ENCODE measurements at regions not wholly inside any gene's neighbourhood (a gene's known extent, or its start where the extent isn't known, plus 50 kb on each side); places are given as distances from the start of the nearest gene placed in this dataset.

DNA sequence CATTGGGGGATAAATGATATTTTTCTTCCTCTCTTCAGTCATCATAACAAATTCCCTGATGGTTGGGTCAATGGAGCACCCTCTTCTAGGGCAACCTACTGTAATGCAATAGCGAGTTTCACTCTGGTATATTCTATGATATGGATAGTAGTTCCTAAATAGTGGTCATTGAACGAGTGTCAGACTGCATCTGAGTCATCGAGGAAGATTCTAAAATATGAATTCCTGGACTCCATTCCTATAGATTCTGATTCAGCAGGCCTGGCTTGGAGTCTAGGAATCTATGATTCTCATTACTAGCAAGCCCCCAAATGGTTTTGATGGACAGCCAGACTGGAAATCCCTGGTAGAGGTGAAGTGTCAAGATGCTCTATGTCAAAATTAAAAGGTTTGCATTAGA is 254.5 kb downstream of the BUB3 start:
- no peak overlapping the region for H3K9ac ChIP-seq (ENCODE audit: insufficient read depth, low read depth, low read length)
- DNase-seq (ENCODE audit: low spot score) (no peak), FAIRE-seq (no peak), ATAC-seq (no peak)
- H3K27me3 ChIP-seq (ENCODE audit: control insufficient read depth in 1 of 2, insufficient read depth in 2 of 2, low read length in 2 of 2): no peaks in the 10 kb centered on the region; a peak in 1 of 5 replicates
- POLR2A ChIA-PET: no interaction called here
- H3K36me3 ChIP-seq (replicated peaks in 1 of 2; ENCODE audit: control insufficient read depth in 1 of 2, insufficient read depth in 2 of 2, low read length in 2 of 2): no peaks in the 10 kb centered on the region
- BruUV-seq (replicated peaks): no TSS peak
- in situ Hi-C loops (cut with HindIII; ENCODE audit: extremely low pct_ligation_motif_present, low pct_unique_long_range_greater_than_20kb) (no loop called here), intact Hi-C loops (cut with micrococcal nuclease; ENCODE audit: unreplicated experiment) (no loop called here)
- no peak overlapping the region for H3K4me3 ChIP-seq (replicated peaks in 1 of 3; ENCODE audit: insufficient read depth in 1 of 3, low read depth in 2 of 3, low read length in 3 of 3)
- WGBS (ENCODE audit: low lambda C conversion rate): 0% methylated on average over 2 of the region's 3 CpGs
- no peak overlapping the region for H3K4me2 ChIP-seq (ENCODE audit: low read depth, low read length)
- H3K4me1 ChIP-seq (ENCODE audit: insufficient read depth, low read length): no peaks in the 10 kb centered on the region
- H4K20me1 ChIP-seq (ENCODE audit: insufficient read depth, low read length): no peaks in the 10 kb centered on the region
- TF ChIP-seq SP5 (CRISPR knock-in tag; IDR thresholded peaks at IDR 0.05; ENCODE audit: borderline replicate concordance, low read depth) (no peak), ASH2L (IDR thresholded peaks at IDR 0.05; ENCODE audit: insufficient read length, low read depth, low read length) (no peak), TBL1XR1 (IDR thresholded peaks at IDR 0.05; ENCODE audit: borderline replicate concordance, low read length, partially characterized antibody) (no peak), ZNF230 (CRISPR knock-in tag; IDR thresholded peaks at IDR 0.05) (no peak)
- no peak overlapping the region for H3K27ac ChIP-seq (ENCODE audit: extremely low read length, insufficient read depth, low read length)
- no peak overlapping the region for H2AFZ ChIP-seq (ENCODE audit: low read length)
- CTCF ChIA-PET (ENCODE audit: low intra/inter-chr PET ratio, low total read pairs): no interaction called here
- H3K9me3 ChIP-seq (ENCODE audit: low read length): peaks cover 4% of the 10 kb centered on the region; the same call in 1 of the 2 replicates
- H3K79me2 ChIP-seq (ENCODE audit: insufficient read depth, low read length): no peaks in the 10 kb centered on the region

DNA sequence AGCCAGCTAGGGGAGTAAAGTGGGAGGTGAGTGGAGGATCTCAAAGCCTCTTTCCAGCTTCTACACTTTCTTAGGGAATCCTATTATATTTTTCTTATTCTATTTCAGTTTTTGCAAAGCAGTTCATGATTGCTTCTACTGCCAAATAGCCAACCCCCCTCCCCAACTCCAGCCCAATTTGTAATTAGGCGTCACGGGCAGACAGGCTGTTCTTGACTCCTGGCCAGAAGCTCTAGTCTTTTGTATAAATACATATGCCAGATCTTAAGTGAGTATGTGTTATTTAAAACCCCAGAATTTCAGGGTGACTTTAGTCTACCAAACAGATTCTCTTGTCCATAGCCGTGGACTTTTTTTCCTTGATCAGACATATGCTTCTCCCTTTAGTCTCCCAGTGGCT is 255.2 kb downstream of the BUB3 start:
- BruUV-seq (replicated peaks): no TSS peak
- no peaks in the 10 kb centered on the region for H4K20me1 ChIP-seq (ENCODE audit: insufficient read depth, low read length)
- no peaks in the 10 kb centered on the region for H3K79me2 ChIP-seq (ENCODE audit: insufficient read depth, low read length)
- FAIRE-seq (no peak), ATAC-seq (no peak), DNase-seq (ENCODE audit: low spot score) (no peak)
- H3K9ac ChIP-seq (ENCODE audit: insufficient read depth, low read depth, low read length): no peak overlapping the region
- no peak overlapping the region for H3K4me2 ChIP-seq (ENCODE audit: low read depth, low read length)
- H3K27me3 ChIP-seq (ENCODE audit: control insufficient read depth in 1 of 2, insufficient read depth in 2 of 2, low read length in 2 of 2): no peaks in the 10 kb centered on the region; a peak in 1 of 5 replicates
- no peaks in the 10 kb centered on the region for H3K36me3 ChIP-seq (replicated peaks in 1 of 2; ENCODE audit: control insufficient read depth in 1 of 2, insufficient read depth in 2 of 2, low read length in 2 of 2)
- H3K27ac ChIP-seq (ENCODE audit: extremely low read length, insufficient read depth, low read length): no peak overlapping the region
- no peak overlapping the region for H2AFZ ChIP-seq (ENCODE audit: low read length)
- intact Hi-C loops (cut with micrococcal nuclease; ENCODE audit: unreplicated experiment): no loop called here
- H3K4me1 ChIP-seq (ENCODE audit: insufficient read depth, low read length): no peaks in the 10 kb centered on the region
- TF ChIP-seq HOXA5 (CRISPR knock-in tag; IDR thresholded peaks at IDR 0.05) (no peak), NPAS2 (CRISPR knock-in tag; IDR thresholded peaks at IDR 0.05; ENCODE audit: borderline replicate concordance) (no peak)
- TF ChIP-seq, protein P1, sequence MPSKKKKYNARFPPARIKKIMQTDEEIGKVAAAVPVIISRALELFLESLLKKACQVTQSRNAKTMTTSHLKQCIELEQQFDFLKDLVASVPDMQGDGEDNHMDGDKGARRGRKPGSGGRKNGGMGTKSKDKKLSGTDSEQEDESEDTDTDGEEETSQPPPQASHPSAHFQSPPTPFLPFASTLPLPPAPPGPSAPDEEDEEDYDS (CRISPR knock-in tag; IDR thresholded peaks at IDR 0.05): no peak
- 30% methylated on average over 3 of the region's 3 CpGs for WGBS (ENCODE audit: low lambda C conversion rate)
- CTCF ChIA-PET (ENCODE audit: low intra/inter-chr PET ratio, low total read pairs): no interaction called here
- H3K4me3 ChIP-seq (replicated peaks in 1 of 3; ENCODE audit: insufficient read depth in 1 of 3, low read depth in 2 of 3, low read length in 3 of 3): no peak overlapping the region
- in situ Hi-C loops (cut with HindIII; ENCODE audit: extremely low pct_ligation_motif_present, low pct_unique_long_range_greater_than_20kb): no loop called here
- POLR2A ChIA-PET: no interaction called here
- H3K9me3 ChIP-seq (ENCODE audit: low read length): peaks cover 2% of the 10 kb centered on the region; the same call in 1 of the 2 replicates

Data from HepG2 (cell line).